ENCODE measurements at regions not wholly inside any gene's neighbourhood (a gene's known extent, or its start where the extent isn't known, plus 50 kb on each side); places are given as distances from the start of the nearest gene placed in this dataset.

- DNase-seq: peak; percentile 27 to 78
Observed at GRCh38 chr1:96966536-96967138, 245.1 kb downstream of the PTBP2 start.

- peak in 1 of 2 experiments; percentile 7 for DNase-seq
Observed at GRCh38 chr1:96967311-96967710, 245.7 kb downstream of the PTBP2 start.

- no peak for DNase-seq
Observed at GRCh38 chr1:96968541-96968940, 247.0 kb downstream of the PTBP2 start.

DNA sequence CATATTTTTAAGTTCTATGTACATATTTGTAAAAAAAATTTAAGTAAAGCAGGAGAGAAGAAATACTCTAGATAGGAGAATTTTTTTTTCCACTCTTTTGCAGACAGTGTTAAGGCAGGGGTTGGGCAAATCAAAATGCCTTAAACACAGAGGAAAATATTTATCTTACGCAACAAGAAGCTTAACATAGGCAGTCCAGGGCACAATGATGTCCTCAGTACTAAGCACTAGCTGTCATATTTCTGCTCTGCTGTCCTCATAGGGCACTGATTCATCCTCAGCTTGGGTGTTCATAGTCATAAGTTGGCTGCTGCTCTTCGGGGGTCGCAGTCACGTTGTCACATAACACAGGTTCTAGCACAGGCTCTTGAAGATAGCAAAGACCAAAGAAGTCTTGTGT is 247.4 kb downstream of the PTBP2 start:
- DNase-seq: no peak

DNA sequence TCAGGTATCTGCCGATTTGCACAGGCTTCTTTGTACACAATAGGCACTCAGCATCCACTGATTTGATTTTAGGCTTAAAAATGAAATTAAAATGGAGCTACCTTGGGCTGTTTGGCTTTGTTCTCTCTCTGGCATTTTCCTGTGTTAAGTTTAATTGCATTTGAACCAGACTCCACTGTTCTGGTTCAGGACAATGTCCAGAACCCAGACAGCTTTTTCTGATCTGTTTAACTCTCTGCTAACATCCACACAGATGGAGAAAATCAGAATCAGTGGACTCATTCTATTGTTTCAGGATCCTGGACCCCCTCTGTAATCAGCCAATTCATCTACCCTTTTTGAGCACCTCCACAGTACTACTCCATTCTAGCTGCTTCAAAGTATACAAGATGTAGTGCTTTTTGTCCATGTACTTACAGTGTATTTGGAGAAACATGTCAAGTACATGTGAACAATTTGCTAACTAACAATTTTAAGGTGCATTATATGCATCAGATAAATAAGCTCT is 248.1 kb downstream of the PTBP2 start:
- no peak for DNase-seq

GRCh38 chr1:96971439-96971838 is 249.9 kb downstream of the PTBP2 start:
- DNase-seq: no peak

GRCh38 chr1:96971849-96972602 is 250.4 kb downstream of the PTBP2 start:
- no peak for DNase-seq

DNA sequence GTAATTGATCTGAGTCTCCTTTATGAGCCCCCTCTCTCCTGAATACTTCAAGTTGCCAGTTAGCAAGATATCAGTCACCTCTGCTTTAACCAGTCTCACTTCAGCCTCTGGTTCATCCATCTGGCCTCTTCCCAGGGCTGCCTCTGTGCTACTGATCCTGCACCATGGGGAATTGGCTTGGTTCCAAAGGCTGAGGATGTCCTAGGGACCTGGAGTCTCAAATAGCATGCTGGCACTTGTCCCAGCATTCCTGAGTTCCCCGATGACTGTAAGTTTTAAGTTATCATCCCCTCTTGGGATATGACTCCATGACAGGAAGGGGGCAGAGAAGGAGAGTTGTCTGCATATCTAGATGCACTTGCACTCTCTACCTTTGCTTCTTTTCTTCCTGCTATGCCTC is 252.0 kb downstream of the PTBP2 start:
- DNase-seq: no peak

GRCh38 chr1:96978444-96978843 is 256.9 kb downstream of the PTBP2 start:
- no peak for DNase-seq

- no peak for DNase-seq
Observed at GRCh38 chr1:96978901-96979300, 257.3 kb downstream of the PTBP2 start.

DNA sequence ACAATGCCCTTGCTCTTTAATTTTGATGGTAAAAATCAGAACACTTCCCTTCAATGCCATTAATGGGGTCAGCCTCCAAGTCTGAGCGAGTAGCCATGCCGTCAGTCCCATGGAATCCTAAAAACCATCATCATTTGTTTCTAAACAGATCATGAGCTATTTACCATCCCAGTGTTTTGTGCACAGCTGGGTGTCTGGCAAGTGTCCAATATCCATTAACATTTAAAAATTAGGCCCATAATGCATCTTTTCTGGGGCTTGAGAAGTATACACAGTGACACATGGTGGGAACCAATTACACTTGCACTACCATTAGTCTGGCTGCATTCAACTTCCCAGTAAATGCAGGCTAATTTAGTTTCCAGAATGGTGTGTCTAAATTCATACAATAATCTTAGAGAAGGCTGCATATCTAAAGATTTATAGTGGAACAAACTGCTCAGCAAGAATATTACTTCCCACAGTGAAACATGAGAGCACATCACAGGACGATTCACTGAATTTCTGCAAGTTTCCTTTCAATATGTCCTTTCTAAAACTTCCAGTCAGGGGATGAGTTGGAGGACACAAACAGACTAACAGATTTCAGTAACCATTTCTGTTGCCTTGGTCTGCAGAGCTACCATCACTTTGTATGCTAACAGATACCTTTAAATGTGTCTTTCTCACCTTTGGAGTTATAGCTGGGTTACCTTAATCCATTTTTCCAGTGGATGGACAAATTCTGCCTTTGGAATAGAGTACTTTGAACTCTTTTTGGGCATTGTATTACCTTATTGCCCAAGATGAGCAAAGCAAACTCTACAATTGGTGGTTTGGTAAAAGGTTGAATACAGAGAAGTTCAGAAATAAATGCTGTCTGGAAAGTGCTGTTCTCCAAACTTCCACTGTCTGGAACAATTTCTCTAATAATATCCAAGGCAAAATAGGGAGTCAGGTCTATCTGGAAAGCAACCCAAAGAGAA is 258.0 kb downstream of the PTBP2 start:
- DNase-seq: no peak

DNA sequence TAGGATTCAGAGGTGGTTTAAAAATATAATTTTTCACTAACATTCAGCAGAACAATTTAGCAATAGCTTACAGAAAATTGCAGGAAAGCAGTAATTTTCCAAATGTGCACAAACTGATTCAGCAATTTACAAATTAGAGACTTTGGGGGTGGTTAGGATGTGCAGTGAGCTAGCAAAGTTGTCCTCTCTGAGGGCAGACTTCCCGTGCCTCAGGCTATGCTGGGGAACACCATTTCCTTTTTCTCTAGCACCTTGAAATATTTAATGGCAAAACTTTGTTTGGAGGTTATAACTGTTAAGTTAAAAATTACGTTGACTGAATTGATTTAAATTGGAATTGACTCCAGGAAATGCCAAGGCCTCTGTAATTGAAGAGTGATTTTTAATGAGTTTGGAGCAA is 258.9 kb downstream of the PTBP2 start:
- no peak for DNase-seq

DNA sequence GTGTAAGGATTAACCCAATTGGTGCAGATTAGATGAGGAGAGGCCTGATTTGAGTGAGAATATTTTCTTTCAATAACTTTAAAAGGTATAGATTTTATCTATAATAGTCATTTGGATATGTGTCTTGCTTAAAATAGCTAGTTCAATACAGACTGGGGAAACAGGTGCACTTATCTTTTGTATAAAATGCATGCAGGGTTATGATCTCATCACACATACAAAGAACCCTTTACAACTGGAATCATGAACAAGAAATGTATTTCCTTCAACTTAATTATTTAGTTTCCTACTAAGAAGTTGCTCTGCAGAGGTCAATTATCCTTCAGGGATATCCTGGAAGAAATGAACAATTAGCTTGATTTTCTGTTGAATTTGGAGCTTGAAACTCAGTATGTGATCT is 259.6 kb downstream of the PTBP2 start:
- DNase-seq: no peak

DNA sequence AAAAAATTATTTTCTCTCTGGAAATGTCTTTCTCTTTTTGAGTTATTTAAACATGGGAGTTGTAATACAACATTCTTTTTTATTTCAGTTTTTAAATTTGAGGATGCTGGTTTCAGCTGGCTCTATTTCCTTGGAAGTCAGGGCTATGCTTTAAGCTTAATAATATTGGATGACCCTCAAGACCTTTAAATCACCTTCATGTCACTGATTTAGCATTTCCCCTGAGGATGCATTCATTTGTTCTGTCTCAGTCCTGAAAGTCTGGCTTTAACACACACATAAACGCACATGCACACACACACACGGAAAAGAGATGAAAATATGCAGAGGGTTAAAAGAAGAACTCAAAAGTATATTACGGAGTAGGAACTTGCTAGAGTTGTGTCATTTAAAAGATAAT is 260.5 kb downstream of the PTBP2 start:
- DNase-seq: no peak

GRCh38 chr1:96983866-96984265 is 262.3 kb downstream of the PTBP2 start:
- no peak for DNase-seq

DNA sequence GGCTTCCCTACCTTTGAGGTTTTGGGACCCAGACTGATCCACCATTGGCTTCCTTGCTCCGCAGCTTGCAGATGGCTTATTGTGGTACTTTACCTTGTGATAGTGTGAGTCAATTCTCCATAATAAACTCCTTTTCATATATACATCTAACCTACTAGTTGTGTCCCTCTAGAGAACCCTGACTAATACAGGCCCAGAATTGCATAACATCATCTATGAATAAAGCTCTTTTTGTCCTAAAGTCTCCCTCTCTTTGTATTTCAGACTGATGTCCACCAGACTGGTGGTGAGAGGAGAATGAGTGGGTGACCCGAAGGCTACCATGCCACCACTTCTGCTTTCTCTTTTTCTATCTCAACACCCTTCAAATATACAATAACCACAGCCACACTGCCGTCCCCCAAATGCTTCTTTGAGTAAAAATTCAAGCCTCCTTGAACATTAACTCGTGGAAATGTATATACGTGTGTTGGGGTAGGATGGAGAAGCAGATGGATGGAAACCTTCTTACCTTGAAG is 265.7 kb downstream of the PTBP2 start:
- DNase-seq: no peak

- DNase-seq: no peak
Observed at GRCh38 chr1:96989302-96989701, 267.7 kb downstream of the PTBP2 start.

DNA sequence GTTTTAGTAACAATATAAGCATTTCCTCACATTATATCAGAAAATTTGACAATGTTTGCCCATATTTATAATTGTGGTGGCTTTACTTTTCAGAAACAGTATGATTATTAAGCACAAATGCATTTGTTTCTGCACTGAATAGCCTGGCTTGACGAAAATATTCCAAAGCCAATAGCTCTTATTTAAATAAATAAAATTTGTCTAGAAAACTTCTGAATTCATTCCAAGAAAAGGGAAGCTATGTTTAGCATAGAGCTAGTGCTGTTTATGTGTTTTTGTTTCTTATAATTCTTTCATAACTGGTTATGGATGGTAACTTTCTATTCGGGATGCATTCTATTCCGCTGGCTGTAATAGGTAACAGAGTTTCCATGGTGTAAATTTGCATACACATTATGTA is 268.6 kb downstream of the PTBP2 start:
- peak in 1 of 2 experiments; percentile 11 for DNase-seq

DNA sequence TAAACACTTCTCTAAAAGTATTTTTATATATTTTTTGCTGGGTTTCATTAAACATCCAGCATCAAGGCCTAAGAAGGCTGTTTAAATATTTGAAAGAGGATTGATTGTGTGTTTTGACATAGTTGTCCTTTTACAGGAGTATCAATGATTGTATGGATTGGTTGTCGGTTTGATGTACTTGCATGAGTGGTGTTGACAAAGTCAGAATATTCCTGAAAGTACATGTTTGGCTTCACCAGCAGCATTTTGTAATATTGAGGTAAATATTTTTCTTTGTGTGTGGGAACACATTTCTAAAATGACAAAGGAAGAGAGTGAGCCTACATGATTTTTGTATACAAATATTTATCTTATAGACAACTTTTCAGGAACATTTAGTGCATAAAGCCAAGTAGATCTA is 269.7 kb downstream of the PTBP2 start:
- DNase-seq: no peak

- DNase-seq: no peak
Observed at GRCh38 chr1:96992871-96993270, 271.3 kb downstream of the PTBP2 start.

DNA sequence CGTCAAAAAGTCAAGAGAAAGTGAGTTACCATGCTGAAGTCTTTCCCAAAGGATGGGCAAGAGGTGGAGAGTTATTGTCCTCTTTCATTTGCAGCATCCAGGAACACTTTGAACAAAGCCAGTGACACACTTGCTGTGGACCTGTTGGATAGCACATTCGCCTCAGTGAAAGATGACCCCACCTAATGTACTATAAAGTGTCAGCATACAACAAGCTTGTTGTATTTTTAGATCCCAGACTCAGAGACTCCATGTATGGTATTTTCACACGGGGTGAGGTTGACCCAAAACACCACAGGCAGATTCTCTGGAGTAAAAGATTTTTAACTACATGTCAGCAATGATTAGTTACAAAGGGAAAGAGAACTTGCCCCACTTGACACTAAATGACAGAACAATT is 273.8 kb downstream of the PTBP2 start:
- DNase-seq: no peak

GRCh38 chr1:96996001-96996400 is 274.4 kb downstream of the PTBP2 start:
- no peak for DNase-seq

GRCh38 chr1:96997717-96998116 is 276.1 kb downstream of the PTBP2 start:
- no peak for DNase-seq

Measured in NCI-H526 (cell line).